UCSD-AML1 (cell line): ENCODE measurements at regions not wholly inside any gene's neighbourhood (a gene's known extent, or its start where the extent isn't known, plus 50 kb on each side); places are given as distances from the start of the nearest gene placed in this dataset.

Experiments
- DNase-seq: peaks from one replicate; lab custom pipeline; 2025; ENCODE audit not compliant: unreplicated experiment; lab: John Stamatoyannopoulos, UW

- no peak for DNase-seq
These were observed 315.2 kb downstream of the BLID start for GRCh38 chr11:121800731-121801393.

GRCh38 chr11:121800240-121800639, 315.8 kb downstream of the BLID start:
- no peak for DNase-seq

- no peak for DNase-seq
These were observed 318.5 kb downstream of the BLID start for GRCh38 chr11:121797496-121797895.

GRCh38 chr11:121795174-121795573, 320.8 kb downstream of the BLID start:
- no peak for DNase-seq

- no peak for DNase-seq
These were observed 321.3 kb downstream of the BLID start for GRCh38 chr11:121794671-121795141.

GRCh38 chr11:121793916-121794315, 322.1 kb downstream of the BLID start:
- DNase-seq = no peak

GRCh38 chr11:121793291-121793690, 322.7 kb downstream of the BLID start:
- DNase-seq = no peak

GRCh38 chr11:121792185-121792584, 323.8 kb downstream of the BLID start:
- DNase-seq = no peak

GRCh38 chr11:121790430-121790829, 325.6 kb downstream of the BLID start:
- DNase-seq = no peak

- DNase-seq = no peak
These were observed 328.2 kb upstream of the SORL1-AS1 start for GRCh38 chr11:121780971-121781370.

- no peak for DNase-seq
These were observed 324.3 kb upstream of the SORL1-AS1 start for GRCh38 chr11:121777056-121777455.

GRCh38 chr11:121775276-121775675, 322.5 kb upstream of the SORL1-AS1 start:
- DNase-seq = no peak

- no peak for DNase-seq
These were observed 320.3 kb upstream of the SORL1-AS1 start for GRCh38 chr11:121773076-121773475.

- no peak for DNase-seq
These were observed 318.3 kb upstream of the SORL1-AS1 start for GRCh38 chr11:121770939-121771595.

- no peak for DNase-seq
These were observed 316.4 kb upstream of the SORL1-AS1 start for GRCh38 chr11:121769191-121769590.

GRCh38 chr11:121767433-121767832, 314.7 kb upstream of the SORL1-AS1 start:
- DNase-seq = no peak

- no peak for DNase-seq
These were observed 314.2 kb upstream of the SORL1-AS1 start for GRCh38 chr11:121766991-121767390.

GRCh38 chr11:121766166-121766565, 313.4 kb upstream of the SORL1-AS1 start:
- DNase-seq = no peak

- no peak for DNase-seq
These were observed 310.8 kb upstream of the SORL1-AS1 start for GRCh38 chr11:121763526-121763925.

- DNase-seq = no peak
These were observed 310.1 kb upstream of the SORL1-AS1 start for GRCh38 chr11:121762820-121763219.

GRCh38 chr11:121761186-121761585, 308.4 kb upstream of the SORL1-AS1 start:
- DNase-seq = no peak

GRCh38 chr11:121757480-121758125, 304.8 kb upstream of the SORL1-AS1 start:
- no peak for DNase-seq
